GM23338 (cell line): ENCODE measurements at regions not wholly inside any gene's neighbourhood (a gene's known extent, or its start where the extent isn't known, plus 50 kb on each side); places are given as distances from the start of the nearest gene placed in this dataset.
A peak's percentile ranks its signal among the peaks of the same experiment; 100 is the strongest.

ENCODE experiments used
- ATAC-seq: fragments of 200-7000 bp; cut with Tn5 transposase; 3 replicates; pipeline ENCODE4 v1.9.1; 2020
- DNase-seq: peaks from one replicate; pipeline ENCODE4 v3.0.0-alpha.2; 2015; ENCODE audit warnings: low spot score
- H2AFZ ChIP-seq: fragments of 200-600 bp; sonication (generic); 2 replicates; pipeline ENCODE4 v1.8.0; 2016; ENCODE audit warnings: antibody characterized with exemption, mild to moderate bottlenecking, moderate library complexity
- H3F3A ChIP-seq: fragments of 200-600 bp; sonication (generic); replicated peaks from 2 replicates; pipeline ENCODE4 v1.8.0; 2017; ENCODE audit warnings: antibody characterized with exemption, mixed run types, low read depth
- H3K27ac ChIP-seq: fragments of 200-600 bp; sonication (generic); 2 replicates; pipeline ENCODE4 v1.6.1; 2016; ENCODE audit warnings: low read depth
- H3K27me3 ChIP-seq: fragments of 200-600 bp; sonication (generic); 2 replicates; pipeline ENCODE4 v1.8.0; 2016; ENCODE audit warnings: mild to moderate bottlenecking, mixed run types, moderate library complexity; ENCODE audit not compliant: insufficient read depth
- H3K36me3 ChIP-seq: fragments of 200-600 bp; sonication (generic); 2 replicates; pipeline ENCODE4 v1.8.0; 2016; ENCODE audit warnings: mild to moderate bottlenecking; ENCODE audit not compliant: insufficient read depth
- H3K4me1 ChIP-seq: fragments of 200-600 bp; sonication (generic); 2 replicates; pipeline ENCODE4 v1.8.0; 2016; ENCODE audit warnings: mild to moderate bottlenecking, moderate library complexity; ENCODE audit not compliant: insufficient read depth
- H3K4me2 ChIP-seq: fragments of 200-600 bp; sonication (generic); 2 replicates; pipeline ENCODE4 v1.7.1; 2017; ENCODE audit warnings: mixed run types
- H3K4me3 ChIP-seq: fragments of 200-600 bp; sonication (generic); 2 replicates; pipeline ENCODE4 v1.6.1; 2016; ENCODE audit warnings: mixed run types
- H3K79me2 ChIP-seq: fragments of 200-600 bp; sonication (generic); replicated peaks from 2 replicates; pipeline ENCODE4 v1.8.0; 2017; ENCODE audit warnings: mild to moderate bottlenecking; ENCODE audit not compliant: insufficient read depth
- H3K9me2 ChIP-seq: fragments of 200-600 bp; sonication (generic); 2 replicates; pipeline ENCODE4 v1.8.0; 2017; ENCODE audit not compliant: insufficient read depth
- H4K20me1 ChIP-seq: fragments of 200-600 bp; sonication (generic); replicated peaks from 2 replicates; pipeline ENCODE4 v1.8.0; 2017; ENCODE audit warnings: mild to moderate bottlenecking; ENCODE audit not compliant: insufficient read depth
- H3K27ac Mint-ChIP-seq: 2 replicates; pipeline ENCODE4 v1.8.0; 2020; ENCODE audit warnings: inconsistent platforms, mild to moderate bottlenecking, moderate library complexity, mixed read lengths
- H3K27me3 Mint-ChIP-seq: 3 replicates; pipeline ENCODE4 v1.8.0; 2022; ENCODE audit warnings: low read depth, mild to moderate bottlenecking, moderate library complexity, mixed read lengths, inconsistent platforms; ENCODE audit not compliant: insufficient read depth, poor library complexity
- H3K36me3 Mint-ChIP-seq: 3 replicates; pipeline ENCODE4 v1.8.0; 2021; ENCODE audit warnings: low read depth, mild to moderate bottlenecking, inconsistent platforms, moderate library complexity, mixed read lengths
- H3K4me1 Mint-ChIP-seq: 3 replicates; pipeline ENCODE4 v1.8.0; 2020; ENCODE audit warnings: mild to moderate bottlenecking, inconsistent platforms, mixed read lengths
- H3K4me3 Mint-ChIP-seq: 3 replicates; pipeline ENCODE4 v1.8.0; 2021; ENCODE audit warnings: moderate library complexity, mild to moderate bottlenecking, inconsistent platforms, mixed read lengths
- H3K9me3 Mint-ChIP-seq: 3 replicates; pipeline ENCODE4 v1.8.0; 2020; ENCODE audit warnings: moderate library complexity, mild to moderate bottlenecking, inconsistent platforms, mixed read lengths
- CREB1 ChIP-seq: fragments of 250-450 bp; sonication (Bioruptor Pico); IDR thresholded peaks from 2 replicates; pipeline ENCODE4 v1.5.0; 2020; ENCODE audit warnings: low read depth, mild to moderate bottlenecking, moderate library complexity
- CTCF ChIP-seq, 2 experiments: fragments of 200-600 bp in 1 of 2; sonication (generic) in 1 of 2; conservative IDR thresholded peaks; 2 replicates each; pipeline versions ENCODE4 v1.5.1 to v1.6.1; 2016 to 2017; ENCODE audit warnings: antibody characterized with exemption in 2 of 2, low read depth in 2 of 2, mild to moderate bottlenecking in 2 of 2, moderate library complexity in 1 of 2
- ETS1 ChIP-seq: IDR thresholded peaks from 2 replicates; pipeline ENCODE4 v1.6.1; 2016; ENCODE audit warnings: antibody characterized with exemption
- EZH2 ChIP-seq: fragments of 200-600 bp; sonication (generic); IDR thresholded peaks from one replicate; pipeline ENCODE4 v1.8.0; 2017; ENCODE audit warnings: antibody characterized with exemption, mild to moderate bottlenecking, low read depth; ENCODE audit not compliant: unreplicated experiment
- EZH2phosphoT487 ChIP-seq: fragments of 200-600 bp; sonication (generic); IDR thresholded peaks from one replicate; pipeline ENCODE4 v1.8.1; 2018; ENCODE audit warnings: antibody characterized with exemption; ENCODE audit not compliant: unreplicated experiment
- JUNB ChIP-seq: IDR thresholded peaks from one replicate; pipeline ENCODE4 v1.6.1; 2016; ENCODE audit warnings: antibody characterized with exemption; ENCODE audit not compliant: unreplicated experiment
- NANOG ChIP-seq: IDR thresholded peaks from 2 replicates; pipeline ENCODE4 v1.6.1; 2016; ENCODE audit warnings: antibody characterized with exemption, borderline replicate concordance
- POLR2AphosphoS5 ChIP-seq: IDR thresholded peaks from 2 replicates; pipeline ENCODE4 v1.6.1; 2016; ENCODE audit warnings: antibody characterized with exemption, low read depth
- REST ChIP-seq: IDR thresholded peaks from one replicate; pipeline ENCODE4 v1.6.1; 2018; ENCODE audit warnings: antibody characterized with exemption; ENCODE audit not compliant: unreplicated experiment
- STAT1 ChIP-seq: IDR thresholded peaks from one replicate; pipeline ENCODE4 v1.6.1; 2016; ENCODE audit warnings: antibody characterized with exemption; ENCODE audit not compliant: unreplicated experiment
- ZNF114 ChIP-seq: fragments of 250-450 bp; sonication (Bioruptor Pico); IDR thresholded peaks from 2 replicates; pipeline ENCODE4 v1.5.0; 2020; ENCODE audit warnings: mild to moderate bottlenecking, moderate library complexity
- ZNF331 ChIP-seq: fragments of 250-450 bp; sonication (Bioruptor Pico); IDR thresholded peaks from 2 replicates; pipeline ENCODE4 v1.5.0; 2020; ENCODE audit warnings: low read depth, mild to moderate bottlenecking, moderate library complexity
- ZNF462 ChIP-seq: fragments of 250-450 bp; sonication (Bioruptor Pico); IDR thresholded peaks from 2 replicates; pipeline ENCODE4 v1.5.0; 2020; ENCODE audit warnings: mild to moderate bottlenecking, moderate library complexity

GRCh38 chr15:62323353-62323890 lies 158.3 kb upstream of the C2CD4B start:
- H3K27me3 ChIP-seq, result no peaks in the 10 kb centered on the region
- Mint-ChIP-seq H3K4me3 (no peak overlapping the region), H3K27ac (no peak overlapping the region), H3K4me1 (peaks cover 5% of the 10 kb centered on the region; the same call in 2 of the 3 replicates), H3K36me3 (no peaks in the 10 kb centered on the region), H3K9me3 (no peaks in the 10 kb centered on the region), H3K27me3 (peaks cover 8% of the 10 kb centered on the region)
- no peaks in the 10 kb centered on the region for H4K20me1 ChIP-seq
- H3K79me2 ChIP-seq, result no peaks in the 10 kb centered on the region
- no peaks in the 10 kb centered on the region for H3K9me2 ChIP-seq
- no peaks in the 10 kb centered on the region for H3K4me1 ChIP-seq
- no peak overlapping the region for H3K4me3 ChIP-seq
- TF ChIP-seq ZNF462 (CRISPR knock-in tag), result no peak
- no peak for TF ChIP-seq EZH2phosphoT487
- TF ChIP-seq CREB1 (CRISPR knock-in tag), result no peak
- TF ChIP-seq ETS1, result no peak
- TF ChIP-seq POLR2AphosphoS5, result no peak
- TF ChIP-seq ZNF331 (CRISPR knock-in tag), result no peak
- TF ChIP-seq JUNB, result no peak
- no peak for TF ChIP-seq ZNF114 (CRISPR knock-in tag)
- TF ChIP-seq STAT1, result no peak
- TF ChIP-seq CTCF (conservative IDR thresholded peaks at IDR 0.05; ENCODE audit: low read depth in 2 of 2), result no peak
- no peak for TF ChIP-seq NANOG
- no peak for TF ChIP-seq EZH2
- no peak for TF ChIP-seq REST
- H3K4me2 ChIP-seq, result no peak overlapping the region
- peak overlapping the region; percentile 67; the same call in 1 of the 2 replicates for H2AFZ ChIP-seq
- H3K36me3 ChIP-seq, result no peaks in the 10 kb centered on the region
- H3F3A ChIP-seq, result no peaks in the 10 kb centered on the region
- DNase-seq (peak; percentile 36), ATAC-seq (peak; percentile 86)
- H3K27ac ChIP-seq, result no peak overlapping the region
